HG02870 (cell line): ENCODE measurements at regions not wholly inside any gene's neighbourhood (a gene's known extent, or its start where the extent isn't known, plus 50 kb on each side); places are given as distances from the start of the nearest gene placed in this dataset.
"Not testable (repeated sequence)": the region's sequence is repeated elsewhere in the genome, so short reads cannot be mapped to it uniquely, and the experiment has no call there.

Experiments used
- ATAC-seq: cut with Tn5 transposase; IDR thresholded peaks from one replicate; pipeline ENCODE4 v1.9.1; 2021; ENCODE audit warnings: mild to moderate bottlenecking, moderate library complexity; ENCODE audit not compliant: unreplicated experiment

DNA sequence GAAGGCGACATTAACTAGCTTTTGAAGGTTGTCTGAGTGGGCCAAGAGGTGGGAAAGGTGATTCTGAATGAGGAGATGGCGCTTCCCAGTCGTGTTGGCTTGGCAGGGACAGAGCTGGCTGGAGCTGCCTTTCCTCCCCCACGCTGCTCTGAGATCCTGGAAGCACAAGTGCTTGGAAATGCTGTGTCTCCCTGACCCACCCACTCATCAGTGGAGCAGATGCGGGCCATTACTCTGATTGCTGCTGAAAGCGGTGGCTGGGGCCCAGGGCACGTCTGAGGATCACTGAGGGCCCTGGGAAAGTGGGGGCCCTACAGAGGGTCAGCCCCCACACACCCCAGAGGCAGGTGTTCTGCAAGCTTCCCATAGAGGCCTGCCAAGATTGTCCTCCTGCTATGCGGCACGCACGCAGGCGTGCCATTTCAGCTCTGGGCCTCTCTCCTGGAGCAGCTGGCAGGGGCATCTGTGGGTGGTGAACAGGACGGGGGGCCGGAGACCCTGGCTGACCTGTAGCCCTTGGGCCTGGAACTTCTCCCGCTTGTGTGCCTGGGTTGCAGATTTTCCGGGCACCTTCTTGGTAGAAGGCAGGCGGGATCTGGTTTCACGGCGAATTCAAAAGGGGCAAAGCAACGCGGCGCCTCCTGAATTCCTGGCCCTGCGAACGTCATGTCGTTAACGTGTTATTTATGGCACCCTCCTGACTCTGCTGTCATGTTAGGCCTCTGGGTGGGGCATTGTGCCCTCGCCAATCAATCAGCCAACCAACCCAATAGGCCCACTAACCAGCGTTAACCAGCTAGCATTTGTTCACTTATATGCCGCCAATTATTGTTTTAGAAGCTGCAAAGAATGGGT, 133.8 kb upstream of the TBX3 start:
- ATAC-seq, result no peak

DNA sequence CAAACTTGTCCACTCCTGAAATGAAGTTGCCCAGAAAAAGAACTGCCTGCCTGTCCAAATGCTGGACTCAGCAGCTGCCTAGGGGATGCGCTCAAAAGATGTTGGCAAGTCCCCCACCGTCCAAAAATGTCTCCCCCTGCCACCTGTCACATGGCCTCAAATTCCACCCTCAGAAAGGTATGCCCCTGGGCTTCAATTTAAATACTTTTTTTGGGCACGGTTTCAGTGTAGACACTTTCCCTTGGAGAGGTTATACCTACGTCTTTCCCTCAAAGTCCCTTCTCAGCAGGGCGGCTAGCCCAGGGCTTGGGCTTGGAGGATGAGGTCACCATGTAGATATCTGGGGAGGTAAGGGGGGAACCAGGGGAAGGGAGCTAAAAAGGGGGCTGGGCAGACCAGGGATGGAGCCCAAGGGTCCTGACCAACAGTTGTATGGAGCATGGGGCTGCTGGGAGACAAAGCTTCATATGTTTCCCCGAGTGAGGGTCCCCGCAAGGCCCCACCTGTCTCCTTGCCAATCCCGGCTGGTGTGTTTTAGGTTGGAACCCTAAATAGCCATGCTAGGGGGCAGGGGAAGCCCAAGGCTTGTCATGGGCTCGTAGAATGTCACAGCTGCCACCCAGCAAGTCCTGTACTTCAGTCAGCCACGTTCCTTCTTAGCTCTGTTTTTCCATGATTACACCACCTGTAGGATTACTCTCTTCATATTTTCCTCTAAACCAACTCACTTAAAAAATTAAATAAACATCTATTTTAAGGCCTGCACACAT, 131.2 kb upstream of the TBX3 start:
- ATAC-seq, result no peak

DNA sequence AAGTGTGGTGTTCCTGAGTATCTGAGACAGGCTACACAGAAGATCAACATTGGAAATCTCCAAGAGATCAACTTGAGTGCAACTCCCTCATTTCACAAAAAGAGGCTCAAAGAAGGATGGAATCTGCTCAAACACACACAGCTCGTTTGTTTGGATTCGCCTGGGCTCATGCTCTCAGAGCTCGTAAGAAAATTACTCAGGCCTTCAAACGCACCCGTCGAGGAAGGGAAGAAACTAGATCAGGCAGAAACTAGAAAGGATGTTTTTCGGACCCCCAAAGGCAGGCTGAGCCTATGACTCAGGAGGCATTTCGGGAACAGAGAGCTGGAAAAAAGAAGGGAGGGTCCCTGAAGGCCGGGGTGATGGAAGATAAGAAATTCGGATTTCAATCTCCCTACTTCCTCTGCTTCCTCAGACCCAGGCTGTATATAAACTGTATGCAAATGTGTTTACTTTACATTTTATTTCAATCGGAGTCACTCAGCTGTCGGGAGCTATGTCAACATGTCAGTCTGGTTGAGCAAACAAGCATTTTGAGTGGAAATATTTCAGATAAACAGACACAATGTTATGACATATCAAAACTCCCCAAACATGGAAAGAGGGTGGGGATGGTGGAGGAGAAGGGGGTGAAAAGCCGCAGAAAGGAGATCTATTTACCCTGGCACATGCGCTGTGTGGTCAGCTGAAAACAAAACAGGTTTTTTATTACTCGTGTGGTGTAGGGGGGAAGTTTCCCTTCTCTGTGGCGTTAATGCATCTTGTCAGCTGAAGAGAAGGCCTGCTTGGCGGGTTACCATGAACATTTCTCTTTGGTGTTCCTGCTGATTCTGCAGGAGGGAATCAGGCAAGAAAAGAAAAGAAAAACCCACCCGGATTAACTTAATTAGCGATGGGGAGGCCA, 129.1 kb upstream of the TBX3 start:
- ATAC-seq, result no peak

DNA sequence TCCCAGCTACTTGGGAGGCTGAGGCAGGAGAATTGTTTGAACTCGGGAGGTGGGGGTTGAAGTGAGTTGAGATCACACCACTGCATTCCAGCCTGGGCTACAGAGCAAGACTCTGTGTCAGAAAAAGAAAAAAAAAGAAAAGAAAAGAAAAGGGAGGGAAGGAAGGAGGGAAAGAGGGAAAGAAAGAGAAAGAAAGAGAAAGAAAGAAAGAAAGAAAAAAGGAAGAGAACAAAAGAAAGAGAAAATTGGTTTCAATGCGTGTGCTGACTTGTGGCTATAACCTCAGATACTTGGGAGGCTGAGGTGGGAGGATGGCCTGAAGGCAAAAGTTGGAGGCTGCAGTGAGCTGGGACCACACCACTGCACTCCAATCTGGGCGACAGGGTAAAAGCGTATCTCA, 128.4 kb upstream of the TBX3 start:
- no peak for ATAC-seq

DNA sequence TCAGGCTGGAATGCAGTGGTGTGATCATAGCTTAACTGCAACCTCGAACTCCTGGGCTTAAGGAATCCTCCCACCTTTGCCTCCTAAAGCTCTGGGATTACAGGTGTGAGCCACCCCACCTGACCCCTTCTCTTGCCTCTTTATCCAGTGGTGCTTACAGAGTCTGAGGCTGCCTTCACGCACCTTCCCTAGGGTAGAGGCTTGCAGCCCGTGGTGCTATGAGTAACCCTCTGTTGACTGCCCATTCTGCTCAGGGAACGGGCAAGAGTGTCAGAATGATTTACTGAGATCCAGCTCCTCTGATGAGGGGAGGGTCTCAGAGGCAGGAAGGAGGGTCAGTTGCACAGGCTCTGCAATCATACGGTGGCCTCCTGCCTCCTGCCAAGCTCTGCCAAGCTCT, 125.1 kb upstream of the TBX3 start:
- ATAC-seq, result no peak

DNA sequence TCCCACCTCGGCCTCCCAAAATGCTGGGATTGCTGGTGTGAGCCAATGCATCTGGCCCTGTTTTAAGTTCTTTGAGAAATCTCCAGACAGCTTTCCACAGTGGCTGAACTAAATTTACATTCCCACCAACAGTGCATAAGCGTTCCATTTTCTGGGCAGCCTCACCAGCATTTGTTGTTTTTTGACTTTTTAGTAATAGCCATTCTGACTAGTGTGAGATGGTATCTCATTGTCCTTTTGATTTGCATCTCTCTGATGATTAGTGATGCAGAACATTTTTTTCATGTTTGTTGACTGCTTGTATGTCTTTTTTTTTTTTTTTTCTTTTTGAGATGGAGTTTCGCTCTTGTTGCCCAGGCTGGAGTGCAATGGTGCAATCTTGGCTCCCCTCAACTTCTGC, 117.4 kb upstream of the TBX3 start:
- not testable (repeated sequence) for ATAC-seq

DNA sequence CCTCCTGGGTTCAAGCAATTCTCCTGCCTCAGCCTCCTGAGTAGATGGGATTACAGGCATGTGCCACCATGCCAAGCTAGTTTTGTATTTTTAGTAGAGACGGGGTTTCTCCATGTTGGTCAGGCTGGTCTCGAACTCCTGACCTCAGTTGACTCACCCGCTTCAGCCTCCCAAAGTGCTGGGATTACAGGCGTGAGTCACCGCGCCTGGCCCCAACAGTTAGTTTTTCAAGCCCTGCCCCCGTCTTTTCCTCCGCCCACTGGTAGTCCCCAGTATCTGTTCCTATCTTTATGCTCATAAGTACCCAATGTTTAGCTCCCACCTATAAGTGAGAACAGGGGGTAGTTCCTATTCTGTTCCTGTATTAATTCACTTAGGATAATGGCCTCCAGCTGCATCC, 116.6 kb upstream of the TBX3 start:
- ATAC-seq, result not testable (repeated sequence)

DNA sequence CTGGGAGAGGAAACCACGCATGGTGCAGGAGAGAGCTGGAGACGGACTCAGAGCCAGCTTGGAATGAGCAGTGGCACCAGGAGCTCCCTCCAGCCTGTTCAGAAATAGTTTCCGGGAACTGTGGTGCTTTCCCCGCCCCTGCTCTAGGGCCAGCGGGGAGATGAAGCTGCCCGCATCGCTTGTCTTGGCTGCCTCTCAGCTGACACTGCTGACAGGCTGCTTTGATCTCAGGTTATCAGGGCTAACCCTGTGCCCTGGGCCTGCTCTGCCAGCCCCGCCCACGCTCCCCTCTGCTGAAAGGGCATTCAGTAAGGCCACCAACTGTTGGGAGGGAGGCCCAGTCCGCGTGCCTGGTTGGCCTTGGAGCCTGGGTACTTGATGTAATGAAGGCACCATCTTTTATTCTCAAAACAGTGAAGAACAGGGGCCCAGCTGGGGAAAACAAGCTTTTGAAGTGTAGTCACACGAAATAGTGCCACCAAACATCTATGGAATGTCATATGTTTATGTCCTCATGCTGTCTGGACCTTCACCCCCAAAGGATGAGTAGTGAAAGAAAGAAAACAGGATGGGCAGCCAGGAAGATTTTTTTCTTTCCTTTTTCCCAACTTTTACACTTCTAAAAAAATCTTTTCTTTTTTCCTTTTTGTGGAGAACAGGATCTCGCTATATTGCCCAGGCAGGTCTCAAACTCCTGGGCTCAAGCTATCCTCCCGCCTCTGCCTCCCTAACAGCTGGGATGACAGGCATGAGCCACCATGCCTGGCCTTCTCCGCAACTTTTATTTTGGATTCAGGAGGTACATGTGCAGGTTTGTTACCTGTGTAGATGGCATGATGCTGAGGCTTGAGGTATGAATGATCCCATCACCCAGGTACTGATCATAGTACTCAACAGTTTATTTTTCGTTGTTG, 115.9 kb upstream of the TBX3 start:
- no peak for ATAC-seq

DNA sequence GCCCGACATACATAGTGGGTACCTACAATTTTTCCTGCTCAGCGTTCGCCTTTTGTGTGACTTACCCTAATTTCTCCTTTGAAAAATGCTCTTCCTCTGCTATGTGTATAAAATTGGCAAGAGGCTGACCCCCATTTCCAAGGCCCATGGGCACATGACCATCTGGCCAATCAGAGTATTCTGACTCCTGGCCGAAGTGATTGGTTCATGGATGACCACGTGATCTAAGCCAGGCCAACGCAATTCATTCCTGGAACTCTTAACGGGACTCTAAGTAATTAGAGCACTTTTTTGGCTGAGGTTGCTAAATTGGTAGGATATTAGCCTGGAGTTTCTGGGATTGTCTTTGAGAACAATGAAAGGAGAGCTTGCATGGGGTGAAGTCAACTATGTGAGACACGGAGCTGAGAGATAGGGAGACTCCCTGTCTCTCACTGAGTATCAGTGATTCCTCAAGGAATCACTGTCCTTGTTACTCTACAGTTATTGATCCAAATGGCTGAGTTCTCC, 110.1 kb upstream of the TBX3 start:
- ATAC-seq, result no peak

DNA sequence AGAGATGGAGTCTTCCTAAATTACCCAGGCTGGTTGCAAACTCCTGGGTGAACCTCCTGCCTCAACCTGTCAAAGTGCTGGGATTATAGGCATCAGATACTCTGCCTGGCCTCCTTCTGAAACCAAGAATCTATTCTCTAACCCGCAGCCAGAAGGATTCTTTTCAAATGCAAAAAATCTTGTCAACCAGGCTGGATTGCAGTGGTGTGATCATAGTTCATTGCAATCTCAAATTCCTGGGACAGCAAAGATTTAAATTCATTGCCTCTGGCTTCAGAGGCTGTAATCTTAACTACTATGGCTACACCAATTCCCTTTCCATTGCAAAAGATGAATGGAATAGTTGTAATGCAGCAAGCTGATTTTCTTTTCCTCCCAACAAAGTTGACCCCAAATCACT, 106.3 kb upstream of the TBX3 start:
- ATAC-seq, result no peak

DNA sequence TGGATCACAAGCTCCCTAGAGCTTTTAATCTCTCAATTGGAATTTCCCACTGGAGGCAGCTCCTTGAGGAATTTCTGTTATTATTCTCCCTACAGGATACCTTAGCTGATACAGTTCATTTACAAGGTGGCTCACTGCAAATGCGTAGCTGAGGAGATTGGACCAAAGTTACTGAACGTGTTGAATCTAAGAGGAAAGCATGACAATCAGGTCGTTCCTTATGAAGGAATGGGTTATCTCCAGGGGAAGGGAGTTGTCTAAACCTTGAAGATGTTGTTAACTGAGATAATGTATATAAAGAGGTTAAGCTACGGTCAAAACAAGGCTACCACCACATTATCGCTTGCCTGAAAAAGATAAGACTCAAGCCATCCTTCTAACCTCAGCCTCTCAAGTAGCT, 105.8 kb upstream of the TBX3 start:
- no peak for ATAC-seq

DNA sequence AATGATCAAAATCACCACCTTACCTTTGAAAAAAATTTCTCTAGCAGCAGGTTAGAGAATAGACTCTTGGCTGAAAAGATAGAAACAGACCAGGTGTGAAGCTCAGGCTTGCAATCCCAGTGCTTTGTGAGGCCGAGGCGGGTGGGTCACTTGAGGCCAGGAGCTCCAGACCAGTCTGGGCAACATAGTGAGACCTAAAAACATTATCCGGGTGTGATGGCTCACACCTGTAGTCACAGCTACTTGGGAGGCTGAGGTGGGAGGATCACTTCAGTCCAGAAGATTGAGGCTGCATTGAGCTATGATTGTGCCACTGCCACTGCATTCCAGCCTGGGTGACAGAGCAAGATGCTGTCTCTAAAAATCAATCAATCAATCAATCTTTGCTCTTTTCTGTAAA, 105.3 kb upstream of the TBX3 start:
- no peak for ATAC-seq

DNA sequence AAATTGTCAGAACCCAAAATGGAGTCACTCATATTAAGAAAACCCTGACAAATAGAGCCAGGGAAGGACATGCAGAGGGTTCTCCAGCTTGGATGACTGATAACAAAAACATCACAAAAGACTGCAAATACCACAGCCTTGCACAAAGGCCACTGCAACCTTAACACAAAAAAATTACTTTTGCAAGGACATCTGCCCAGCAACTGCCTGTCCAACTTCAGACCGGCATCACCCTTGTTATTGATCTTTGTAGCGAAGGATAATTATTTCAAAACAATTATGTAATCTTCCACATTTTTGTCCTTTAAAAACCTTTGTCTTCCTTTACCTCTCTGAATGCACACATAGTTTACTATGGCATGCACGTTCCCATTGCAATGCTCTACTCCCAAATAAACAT, 100.6 kb upstream of the TBX3 start:
- no peak for ATAC-seq

DNA sequence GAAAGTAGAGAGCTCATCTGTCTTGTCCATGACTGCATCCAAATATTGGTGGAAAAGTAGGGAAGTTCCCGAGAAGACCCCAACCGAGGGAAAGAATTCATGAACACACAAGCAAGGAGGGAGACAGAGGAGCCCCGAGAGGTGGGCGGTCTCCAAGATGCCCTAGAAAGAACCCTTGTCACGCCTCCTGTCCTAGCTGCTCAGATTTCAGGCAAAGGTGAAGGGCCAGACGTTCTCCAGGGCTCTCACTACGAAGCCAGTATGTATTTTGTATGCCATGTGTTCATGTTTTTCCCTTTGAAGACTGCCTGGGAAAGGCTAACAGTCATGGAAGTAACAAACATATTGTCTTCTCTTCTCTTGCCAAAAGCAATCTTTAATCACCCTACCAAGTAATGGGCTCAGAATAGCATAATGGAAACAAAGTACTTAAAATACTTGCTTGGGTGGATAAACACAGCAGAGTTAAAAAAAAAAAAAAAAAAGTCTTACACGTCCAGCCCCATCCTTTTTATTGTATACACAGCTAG, 99.2 kb upstream of the TBX3 start:
- ATAC-seq, result no peak

DNA sequence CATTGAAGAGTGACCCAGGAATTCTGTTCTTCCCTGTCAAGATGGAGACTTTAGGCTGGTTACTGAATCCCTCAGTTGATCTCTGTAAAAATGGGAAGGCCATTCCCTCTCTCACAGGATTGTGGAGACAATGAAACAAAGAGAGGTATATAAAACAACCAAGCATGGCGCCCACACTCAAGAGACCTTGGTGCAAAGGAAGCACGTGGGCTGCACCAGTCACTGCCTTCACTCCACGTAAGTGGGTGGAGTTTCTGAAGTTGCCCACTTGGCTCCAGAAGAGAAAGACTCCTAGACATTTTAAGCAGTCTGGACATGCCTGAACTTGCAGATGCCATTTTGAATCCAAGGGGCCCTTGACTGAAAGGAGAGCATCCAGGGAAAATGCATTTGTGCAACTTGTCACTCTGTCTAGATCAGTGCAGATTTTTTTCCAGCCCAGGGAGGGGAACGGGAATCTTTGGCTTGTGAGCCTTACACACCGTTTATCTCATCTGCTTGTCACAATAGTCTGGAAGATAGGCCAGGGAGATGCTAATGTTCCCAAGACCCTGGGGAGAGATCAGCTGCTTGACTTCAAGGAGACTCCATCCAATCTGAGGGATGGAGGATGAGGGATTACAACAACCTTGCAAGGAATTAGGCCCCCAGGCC, 96.9 kb upstream of the TBX3 start:
- no peak for ATAC-seq

DNA sequence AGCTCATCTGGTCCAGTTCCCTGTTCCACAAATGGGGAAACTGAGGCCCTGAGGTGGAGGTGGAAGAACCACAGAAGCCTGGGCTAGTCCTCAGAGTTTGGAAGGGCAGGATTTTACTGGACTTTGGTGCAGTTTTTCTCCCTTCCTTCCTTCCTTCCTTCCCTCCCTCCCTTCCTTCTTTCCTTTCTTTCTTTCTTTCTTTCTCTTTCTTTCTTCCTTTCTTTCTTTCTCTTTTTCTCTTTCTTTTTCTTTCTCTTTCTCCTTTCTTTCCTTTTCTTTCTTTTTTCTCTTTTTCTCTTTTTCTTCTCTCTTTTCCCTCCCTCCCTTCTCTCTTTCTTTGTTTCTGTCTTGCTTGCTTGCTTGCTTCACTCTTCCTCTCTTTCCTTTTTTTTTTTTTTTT, 95.7 kb upstream of the TBX3 start:
- no peak for ATAC-seq

DNA sequence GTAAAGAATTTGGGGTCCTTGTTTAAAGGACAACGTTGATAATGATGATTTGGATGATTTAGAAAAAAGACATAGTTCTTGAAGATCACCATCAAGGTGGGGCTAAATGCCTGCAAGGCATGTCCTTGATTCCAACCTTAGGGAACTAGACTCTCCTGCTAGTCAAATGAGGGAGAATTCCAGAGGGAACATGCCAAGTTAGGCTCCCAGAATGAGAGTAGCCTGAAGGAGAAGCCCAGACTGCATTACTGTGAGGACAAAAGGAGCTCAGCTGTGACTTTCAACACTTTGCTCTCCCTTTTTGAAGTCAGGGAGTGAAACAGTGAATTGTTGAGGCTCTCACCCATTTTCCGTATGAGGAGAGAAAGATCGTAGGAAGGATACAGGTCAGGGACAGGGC, 95.2 kb upstream of the TBX3 start:
- ATAC-seq, result no peak

DNA sequence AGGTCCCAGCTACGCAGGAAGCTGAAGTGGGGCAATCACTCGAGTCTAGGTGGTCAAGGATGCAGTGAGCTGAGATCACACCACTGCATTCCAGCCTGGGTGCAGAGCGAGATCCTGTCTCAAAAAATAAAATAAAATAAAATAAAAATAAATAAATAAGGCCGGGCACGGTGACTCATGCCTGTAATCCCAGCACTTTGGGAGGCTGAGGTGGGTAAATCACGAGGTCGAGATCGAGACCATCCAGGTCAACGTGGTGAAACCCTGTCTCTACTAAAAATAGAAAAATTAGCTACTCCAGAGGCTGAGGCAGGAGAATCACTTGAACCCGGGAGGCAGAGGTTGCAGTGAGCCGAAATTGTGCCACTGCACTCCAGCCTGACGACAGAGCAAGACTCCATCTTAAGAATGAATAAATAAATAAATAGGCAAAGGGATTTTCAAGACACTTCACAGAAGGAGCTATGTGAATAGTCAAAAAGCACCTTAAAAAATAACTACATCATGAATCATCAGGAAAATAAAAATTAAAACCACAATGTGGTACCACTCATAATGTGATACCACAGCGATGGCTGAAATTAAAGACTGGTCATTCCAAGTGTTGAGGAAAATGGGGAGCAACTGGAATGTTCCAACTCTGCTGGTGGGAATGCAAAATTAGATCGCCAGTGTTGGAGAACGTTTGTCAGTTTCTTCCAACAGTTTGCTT, 92.9 kb upstream of the TBX3 start:
- ATAC-seq, result no peak

DNA sequence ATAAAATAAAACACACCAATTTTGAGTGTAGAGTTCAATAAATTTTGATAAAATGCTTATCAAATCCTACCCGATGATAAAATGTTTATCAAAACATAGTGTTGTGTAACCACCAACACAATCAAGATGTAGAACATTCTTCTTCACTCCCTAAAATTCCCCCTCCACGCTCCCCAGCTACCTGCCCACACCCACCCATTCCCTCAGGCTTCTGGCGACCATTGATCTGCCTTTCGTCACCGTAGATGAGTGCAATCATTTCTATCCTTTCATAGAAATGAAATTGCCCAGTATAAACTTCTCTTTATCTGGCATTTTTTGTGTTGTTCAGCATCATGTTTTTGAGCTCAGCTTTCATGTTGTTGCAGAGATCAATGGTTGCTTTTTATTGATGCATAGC, 90.7 kb upstream of the TBX3 start:
- ATAC-seq, result no peak
